CD4-positive, alpha-beta T cell treated with Interleukin-1 beta for 1 hour (primary cell): ENCODE measurements at regions not wholly inside any gene's neighbourhood (a gene's known extent, or its start where the extent isn't known, plus 50 kb on each side); places are given as distances from the start of the nearest gene placed in this dataset.
"Not testable (repeated sequence)": the region's sequence is repeated elsewhere in the genome, so short reads cannot be mapped to it uniquely, and the experiment has no call there.

Experiments
- DNase-seq, 2 donors: peaks; one replicate each; pipeline ENCODE4 v3.0.0-alpha.2; 2020 to 2022

DNA sequence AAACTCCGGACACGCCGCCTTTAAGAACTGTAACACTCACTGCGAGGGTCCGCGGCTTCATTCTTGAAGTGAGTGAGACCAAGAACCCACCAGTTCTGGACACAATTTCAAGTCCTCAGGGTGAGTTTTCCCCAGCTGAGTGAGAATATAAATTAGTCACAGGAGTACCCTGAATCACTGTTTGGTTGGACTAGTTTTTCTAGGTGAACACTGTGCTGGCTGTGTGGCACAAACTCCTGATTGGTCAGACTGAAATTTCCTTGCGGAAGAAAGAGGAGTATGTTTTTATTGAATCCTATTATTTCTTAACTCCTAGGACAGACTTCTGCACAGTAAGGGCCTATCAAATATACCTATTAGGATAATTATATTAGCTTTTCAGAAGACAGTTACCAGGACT lies 288.1 kb upstream of the UBE2E3 start:
- DNase-seq, result no peak

GRCh38 chr2:180691855-180692223 lies 288.6 kb upstream of the UBE2E3 start:
- DNase-seq, result not testable (repeated sequence)

DNA sequence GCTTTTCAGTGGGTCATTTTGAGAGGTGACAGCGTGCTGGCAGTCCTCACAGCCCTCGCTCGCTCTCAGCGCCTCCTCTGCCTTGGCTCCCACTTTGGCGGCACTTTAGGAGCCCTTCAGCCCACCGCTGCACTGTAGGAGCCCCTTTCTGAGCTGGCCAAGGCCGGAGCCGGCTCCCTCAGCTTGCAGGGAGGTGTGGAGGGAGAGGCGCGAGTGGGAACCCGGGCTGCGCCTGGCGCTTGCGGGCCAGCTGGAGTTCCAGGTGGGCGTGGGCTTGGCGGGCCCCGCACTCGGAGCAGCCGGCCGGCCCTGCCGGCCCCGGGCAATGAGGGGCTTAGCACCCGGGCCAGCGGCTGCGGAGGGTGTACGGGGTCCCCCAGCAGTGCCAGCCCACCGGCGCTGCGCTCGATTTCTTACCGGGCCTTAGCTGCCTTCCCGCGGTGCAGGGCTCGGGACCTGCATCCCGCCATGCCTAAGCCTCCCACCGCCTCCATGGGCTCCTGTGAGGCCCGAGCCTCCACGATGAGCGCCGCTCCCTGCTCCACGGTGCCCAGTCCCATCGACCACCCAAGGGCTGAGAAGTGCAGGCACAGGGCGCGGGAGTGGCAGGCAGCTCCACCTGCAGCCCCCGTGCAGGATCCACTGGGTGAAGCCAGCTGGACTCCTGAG lies 289.1 kb upstream of the UBE2E3 start:
- DNase-seq, result not testable (repeated sequence)

DNA sequence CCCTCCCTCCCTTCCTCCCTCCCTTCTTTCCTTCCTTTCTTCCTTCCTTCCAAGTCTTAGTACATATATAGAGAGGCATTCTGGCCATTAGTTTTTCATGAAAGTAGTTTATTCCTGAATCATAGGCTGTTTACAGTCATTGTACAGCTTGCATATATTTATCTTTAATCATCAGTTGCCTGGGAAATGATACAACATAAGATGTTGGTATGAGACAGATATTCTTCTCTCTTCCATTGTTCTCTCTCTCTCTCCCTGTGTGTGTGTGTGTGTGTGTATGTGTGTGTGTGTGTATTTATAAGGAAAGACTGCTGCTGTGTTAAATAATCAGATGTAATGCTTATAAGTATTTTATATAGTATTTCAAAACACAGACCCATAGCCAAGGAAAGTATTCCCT lies 289.8 kb upstream of the UBE2E3 start:
- no peak for DNase-seq

GRCh38 chr2:180682871-180683270 lies 297.5 kb upstream of the UBE2E3 start:
- no peak for DNase-seq

DNA sequence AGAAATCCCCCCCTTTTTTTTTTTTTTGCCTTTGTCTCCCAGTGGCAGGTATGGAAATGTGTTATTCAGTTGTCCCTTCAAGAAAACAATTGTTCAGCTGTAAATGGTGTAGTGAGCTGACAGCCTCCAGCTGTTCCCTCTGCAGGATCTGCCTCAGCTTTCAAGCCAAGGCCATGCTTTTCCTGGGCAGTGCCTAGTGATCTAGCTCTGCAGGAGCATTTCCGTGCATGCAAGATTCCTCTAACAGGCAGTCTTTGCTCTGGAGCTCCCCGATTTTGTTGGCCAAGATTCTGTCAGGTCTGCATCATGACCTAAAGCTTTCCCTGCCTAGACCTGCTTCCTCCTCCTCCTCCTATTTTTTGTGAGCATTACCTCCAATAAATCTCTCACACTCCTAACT lies 300.7 kb upstream of the UBE2E3 start:
- DNase-seq, result no peak

DNA sequence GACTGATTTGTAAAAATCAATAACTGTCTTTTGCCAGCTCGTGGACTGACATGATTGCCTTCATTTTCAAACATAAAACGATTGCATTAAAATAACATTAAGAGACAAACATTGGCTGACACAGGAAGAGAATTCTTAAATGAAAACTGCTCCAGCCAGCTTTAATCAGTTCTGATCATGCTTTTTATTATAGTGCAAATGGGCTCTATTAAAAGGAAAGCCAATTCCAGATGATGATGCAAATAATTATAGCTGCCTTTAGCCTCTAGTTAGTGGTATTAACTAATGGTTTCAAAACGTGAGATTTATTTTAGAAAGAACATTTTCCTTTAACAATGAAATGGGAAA lies 301.8 kb upstream of the UBE2E3 start:
- DNase-seq, result no peak

GRCh38 chr2:180677930-180678624 lies 302.3 kb upstream of the UBE2E3 start:
- DNase-seq, result no peak

DNA sequence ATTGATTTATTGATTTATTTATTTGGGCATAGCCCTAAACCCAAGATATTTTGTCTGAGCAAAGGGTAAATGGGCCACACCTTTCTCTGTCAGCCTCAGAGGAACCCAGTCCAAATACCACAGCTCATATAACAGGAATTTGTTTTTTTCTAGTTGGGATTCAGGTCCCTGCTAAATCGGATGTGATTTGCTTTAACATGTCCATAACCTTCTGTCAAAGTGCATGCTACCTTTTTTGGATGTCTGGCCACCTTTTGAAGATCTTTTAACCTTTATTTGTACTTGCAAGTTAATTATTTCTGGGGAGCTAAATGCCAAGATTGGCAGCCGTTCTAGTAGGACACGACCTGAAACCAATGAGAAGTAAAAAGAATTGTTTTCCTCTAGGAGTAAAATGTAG lies 303.2 kb upstream of the UBE2E3 start:
- DNase-seq, result no peak

DNA sequence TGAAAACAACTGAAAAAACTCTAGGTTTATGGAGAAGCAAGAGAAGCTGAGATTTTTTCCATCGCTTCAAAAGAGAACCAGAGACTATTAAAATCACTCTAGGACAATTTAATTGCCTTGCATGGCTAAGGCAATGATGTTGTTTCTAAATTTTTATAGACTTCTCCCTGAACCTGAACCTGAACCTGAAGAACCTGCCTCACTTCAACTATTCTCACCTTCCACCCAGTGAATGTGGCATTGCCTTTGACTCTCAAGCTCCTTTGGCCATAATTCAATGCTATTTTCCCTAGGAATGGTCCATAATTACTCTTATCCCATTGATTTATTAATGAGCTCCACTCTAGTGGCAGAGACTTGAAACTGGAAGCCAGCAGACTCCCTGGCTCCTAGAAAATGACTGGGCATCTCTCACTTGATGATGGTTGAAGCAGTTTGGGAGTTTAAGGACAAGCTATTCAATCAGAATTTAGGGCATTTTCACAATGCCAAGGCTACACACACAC lies 303.8 kb upstream of the UBE2E3 start:
- no peak for DNase-seq

DNA sequence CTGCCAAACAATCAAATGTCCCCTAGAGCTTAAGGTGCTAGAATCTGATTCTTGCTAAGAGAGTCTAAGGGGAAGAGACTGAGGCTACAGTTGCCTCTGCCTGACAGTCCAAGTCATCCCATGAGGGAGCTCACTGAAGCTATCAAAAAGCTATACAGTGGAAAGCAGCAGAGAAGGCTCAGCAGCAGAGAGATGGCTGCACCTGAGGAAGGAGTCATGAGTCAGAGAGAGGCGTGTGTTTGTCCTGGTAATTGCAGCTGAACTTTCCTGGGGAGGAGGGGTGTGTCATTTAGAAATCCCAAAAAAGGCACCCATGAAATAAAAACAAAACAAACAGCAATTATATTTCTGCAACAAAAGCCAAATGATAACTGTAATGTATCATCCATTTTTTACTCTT lies 305.2 kb upstream of the UBE2E3 start:
- no peak for DNase-seq

- DNase-seq, result no peak
Measured at GRCh38 chr2:180672377-180672776, 308.0 kb upstream of the UBE2E3 start.

DNA sequence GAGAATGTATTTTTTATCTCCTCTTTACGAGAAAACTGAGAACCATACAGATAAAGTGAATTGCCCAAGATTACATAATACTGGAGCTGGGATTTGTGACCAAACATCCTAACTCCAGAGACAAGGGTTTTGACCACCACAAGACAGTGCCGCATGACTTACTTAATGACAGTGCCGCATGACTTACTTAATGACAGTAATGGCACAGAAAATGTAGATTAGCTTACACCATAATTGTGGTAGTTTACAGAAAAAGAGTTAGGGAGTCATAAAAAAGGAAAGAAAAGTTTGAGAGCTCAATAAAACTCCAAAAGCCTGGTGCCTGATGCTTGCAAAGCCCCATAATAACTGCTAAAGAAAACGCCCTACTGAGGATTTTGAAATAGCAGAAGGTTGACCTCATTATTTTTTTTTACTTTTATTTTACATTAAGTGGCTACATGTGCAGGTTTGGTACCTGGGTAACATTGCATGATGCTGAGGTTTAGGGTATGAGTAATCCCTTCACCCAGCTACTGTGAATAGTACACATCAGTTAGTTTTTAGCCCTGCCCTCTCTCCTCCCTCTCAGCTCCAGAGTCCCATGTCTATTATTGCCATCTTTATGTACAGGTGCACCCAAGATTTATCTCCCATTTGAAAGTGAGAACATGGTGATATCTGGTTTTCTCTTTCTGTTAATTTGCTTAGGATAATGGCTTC lies 310.0 kb upstream of the UBE2E3 start:
- DNase-seq, result no peak

DNA sequence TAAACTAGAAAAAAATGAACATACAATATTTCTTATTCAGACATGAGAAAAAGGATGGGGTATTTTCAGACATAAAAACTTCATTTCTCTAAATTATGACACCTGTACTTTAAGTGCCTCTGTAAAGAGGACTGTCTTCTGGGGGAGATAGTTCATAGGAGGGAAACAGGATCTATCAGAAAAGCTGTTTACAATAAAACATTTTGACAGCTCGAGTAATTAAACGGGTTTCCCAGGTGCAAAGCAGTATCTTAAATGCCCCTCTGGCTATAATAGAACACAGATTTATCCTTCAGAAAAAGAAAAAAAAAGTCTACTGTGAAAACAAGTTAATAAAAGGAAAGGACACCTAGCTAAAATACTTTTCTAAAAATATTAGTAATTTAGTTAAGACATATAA lies 311.4 kb upstream of the UBE2E3 start:
- no peak for DNase-seq

DNA sequence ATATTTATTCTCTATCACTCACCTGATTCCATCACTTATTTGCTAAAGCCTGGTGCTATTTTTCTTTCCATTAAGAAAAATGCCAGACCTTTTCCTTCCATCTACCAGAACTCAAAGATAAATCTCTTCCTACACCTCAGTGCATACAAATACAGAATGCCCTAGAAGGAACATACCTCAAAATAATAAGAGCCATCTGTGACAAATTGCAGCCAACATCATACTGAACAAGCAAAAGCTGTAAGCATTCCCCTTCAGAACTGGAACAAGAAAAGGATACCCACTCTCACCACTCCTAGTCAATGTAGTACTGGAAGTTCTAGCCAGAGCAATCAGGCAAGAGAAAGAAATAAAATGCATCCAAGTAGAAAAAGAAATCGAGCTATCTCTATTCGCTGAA lies 315.9 kb upstream of the UBE2E3 start:
- no peak for DNase-seq

GRCh38 chr2:180662941-180663471 lies 317.4 kb upstream of the UBE2E3 start:
- no peak for DNase-seq

DNA sequence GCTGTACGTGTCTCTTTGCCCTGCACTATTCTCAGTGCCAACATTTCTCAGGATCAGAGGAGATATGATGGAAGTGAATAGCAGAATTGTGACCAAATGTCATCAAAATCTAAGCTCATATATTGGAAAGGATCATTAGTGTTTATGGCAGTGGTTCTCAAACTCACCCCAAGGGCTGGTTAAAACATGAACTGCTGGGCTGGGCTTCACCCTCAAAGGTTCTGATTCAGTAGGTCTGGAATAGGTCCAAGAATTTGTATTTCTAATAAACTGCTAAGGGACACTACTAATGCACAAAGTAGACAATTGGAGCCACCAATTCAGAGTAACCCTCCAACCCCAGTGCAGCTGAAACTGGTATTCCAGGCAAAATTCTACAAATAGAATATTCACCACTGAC lies 317.9 kb upstream of the UBE2E3 start:
- DNase-seq, result no peak

DNA sequence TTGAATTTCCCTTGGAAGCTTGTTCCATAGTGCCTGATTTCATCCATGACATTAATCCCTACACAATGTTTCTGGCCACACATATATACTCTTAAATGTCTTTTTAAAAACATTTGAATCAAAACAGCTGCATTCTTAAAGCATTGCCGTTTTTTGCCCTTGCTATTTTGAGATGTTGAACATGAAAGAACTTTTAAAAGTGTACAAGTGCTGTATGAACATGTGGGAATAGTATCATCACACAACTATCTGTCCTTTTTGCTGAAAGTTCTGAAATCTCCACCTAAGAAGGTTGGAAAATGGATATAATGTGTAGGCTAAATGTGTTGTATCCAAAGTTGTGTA lies 318.7 kb upstream of the UBE2E3 start:
- DNase-seq, result no peak

DNA sequence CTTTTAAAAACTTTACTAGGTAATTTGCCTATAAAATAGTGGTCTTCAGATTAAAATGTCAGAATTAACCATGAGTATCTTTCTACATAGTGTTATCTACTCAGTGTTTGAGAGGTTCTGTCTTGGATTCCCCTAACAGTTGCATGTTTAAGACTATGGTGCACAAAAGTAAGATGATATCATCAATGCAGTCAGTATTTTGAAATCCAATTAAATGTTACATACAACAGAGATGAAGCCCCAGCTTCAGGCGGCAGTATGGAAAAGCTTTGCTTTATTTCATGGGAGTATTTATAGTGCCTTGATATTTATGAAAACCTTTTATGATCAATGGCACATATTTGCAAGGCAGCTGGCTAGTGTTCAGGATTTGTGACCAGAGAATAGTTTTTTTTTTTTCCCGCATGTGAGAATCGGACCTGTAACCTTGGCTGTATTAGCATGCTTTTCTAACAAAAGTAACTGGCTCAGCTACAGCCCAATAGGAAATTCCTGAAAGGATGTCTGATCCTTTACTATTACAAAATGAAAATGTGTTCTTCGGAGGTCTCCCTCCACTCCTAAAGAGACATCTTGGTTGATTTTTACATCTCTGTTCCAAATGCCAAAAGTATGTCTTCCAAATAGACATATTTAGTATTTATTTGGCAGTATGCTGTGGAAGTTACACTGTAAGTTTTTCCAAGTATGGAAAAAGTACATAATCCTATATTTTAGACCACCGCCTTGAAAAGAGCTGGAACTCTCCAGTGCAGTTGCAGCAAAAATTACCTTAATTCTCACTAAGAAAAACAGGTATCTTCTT lies 319.3 kb upstream of the UBE2E3 start:
- no peak for DNase-seq

- no peak for DNase-seq
Measured at GRCh38 chr2:180660207-180660606, 320.2 kb upstream of the UBE2E3 start.

- DNase-seq, result no peak
Measured at GRCh38 chr2:180657054-180657453, 323.4 kb upstream of the UBE2E3 start.

- DNase-seq, result no peak
Measured at GRCh38 chr2:180656455-180656847, 324.0 kb upstream of the UBE2E3 start.

DNA sequence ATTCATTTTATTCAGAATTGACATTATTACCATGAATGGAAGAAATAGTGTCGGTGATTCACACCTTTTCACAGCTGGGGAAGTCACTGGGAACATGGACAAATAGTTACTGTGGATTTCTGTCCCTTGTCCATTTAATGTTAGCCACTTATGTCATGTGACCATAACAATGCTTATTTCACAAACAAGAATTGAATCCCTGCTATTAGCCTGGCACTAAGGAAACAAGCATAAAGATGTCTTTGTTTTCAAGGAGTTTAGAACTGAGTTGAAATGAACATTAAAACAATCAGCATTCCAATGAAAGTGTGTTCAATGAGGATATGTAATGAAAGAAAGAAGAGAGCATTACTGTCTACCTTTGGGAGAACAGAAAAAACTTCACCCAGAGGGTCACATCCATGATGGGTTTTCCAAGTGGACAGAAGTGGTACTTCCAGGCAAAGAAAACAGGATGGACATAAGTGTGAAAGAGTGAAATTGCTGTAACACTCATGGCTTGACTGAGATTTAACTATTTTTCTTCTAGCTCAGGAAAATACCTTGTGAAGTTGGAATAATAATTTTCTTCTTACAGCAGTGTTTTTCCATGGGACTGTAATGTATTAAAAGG lies 324.5 kb upstream of the UBE2E3 start:
- DNase-seq, result no peak
